MM.1S (cell line): ENCODE measurements at regions not wholly inside any gene's neighbourhood (a gene's known extent, or its start where the extent isn't known, plus 50 kb on each side); places are given as distances from the start of the nearest gene placed in this dataset.

ENCODE experiments used
- DNase-seq: peaks from one replicate; pipeline ENCODE4 v3.0.0-alpha.2; 2015
- H2AFZ ChIP-seq: fragments of 300-600 bp; sonication (generic); 2 replicates; pipeline ENCODE4 v1.6.0; 2016; ENCODE audit warnings: antibody characterized with exemption, low read length
- H3F3A ChIP-seq: fragments of 300-600 bp; sonication (generic); 2 replicates; pipeline ENCODE4 v1.6.1; 2016; ENCODE audit warnings: mild to moderate bottlenecking, antibody characterized with exemption, low read length, moderate library complexity, mixed read lengths; ENCODE audit not compliant: insufficient read depth
- H3K27ac ChIP-seq: fragments of 300-600 bp; sonication (generic); 2 replicates; pipeline ENCODE4 v1.5.1; 2016; ENCODE audit warnings: mild to moderate bottlenecking, low read length
- H3K27me3 ChIP-seq: fragments of 300-600 bp; sonication (generic); replicated peaks from 2 replicates; pipeline ENCODE4 v1.6.0; 2016; ENCODE audit warnings: low read length; ENCODE audit not compliant: insufficient read depth
- H3K36me3 ChIP-seq: fragments of 300-600 bp; sonication (generic); replicated peaks from 2 replicates; pipeline ENCODE4 v1.6.1; 2016; ENCODE audit warnings: mild to moderate bottlenecking, low read length, mixed read lengths; ENCODE audit not compliant: insufficient read depth
- H3K4me1 ChIP-seq: fragments of 300-600 bp; sonication (generic); 2 replicates; pipeline ENCODE4 v1.6.1; 2016; ENCODE audit warnings: low read length, mixed read lengths
- H3K4me2 ChIP-seq: fragments of 300-600 bp; sonication (generic); 2 replicates; pipeline ENCODE4 v1.6.0; 2016; ENCODE audit warnings: low read depth, low read length
- H3K4me3 ChIP-seq: fragments of 300-600 bp; sonication (generic); 2 replicates; pipeline ENCODE4 v1.5.1; 2016; ENCODE audit warnings: low read length, mixed read lengths
- H3K79me2 ChIP-seq: fragments of 300-600 bp; sonication (generic); 2 replicates; pipeline ENCODE4 v1.6.1; 2016; ENCODE audit warnings: mixed run types, low read length, mixed read lengths
- H3K9ac ChIP-seq: fragments of 300-600 bp; sonication (generic); 2 replicates; pipeline ENCODE4 v1.6.1; 2016; ENCODE audit warnings: low read length, mixed read lengths
- H3K9me2 ChIP-seq: fragments of 300-600 bp; sonication (generic); replicated peaks from 2 replicates; pipeline ENCODE4 v1.6.1; 2016; ENCODE audit warnings: mild to moderate bottlenecking, low read length, mixed read lengths; ENCODE audit not compliant: insufficient read depth
- H3K9me3 ChIP-seq: fragments of 300-600 bp; sonication (generic); replicated peaks from 2 replicates; pipeline ENCODE4 v1.6.1; 2016; ENCODE audit warnings: mild to moderate bottlenecking, low read length, mixed read lengths; ENCODE audit not compliant: insufficient read depth
- H4K20me1 ChIP-seq: fragments of 300-600 bp; sonication (generic); 2 replicates; pipeline ENCODE4 v1.6.1; 2016; ENCODE audit warnings: mild to moderate bottlenecking, low read length, moderate library complexity, mixed read lengths; ENCODE audit not compliant: insufficient read depth
- CTCF ChIP-seq: fragments of 300-600 bp; sonication (generic); IDR thresholded peaks from 2 replicates; pipeline ENCODE4 v1.5.1; 2016; ENCODE audit warnings: antibody characterized with exemption, low read length, mixed read lengths
- EZH2 ChIP-seq: fragments of 300-600 bp; sonication (generic); optimal IDR thresholded peaks from 2 replicates; pipeline ENCODE3; 2017; ENCODE audit warnings: low read depth, mild to moderate bottlenecking, antibody characterized with exemption, low read length, mixed read lengths
- EZH2phosphoT487 ChIP-seq: fragments of 300-600 bp; sonication (generic); IDR thresholded peaks from 2 replicates; pipeline ENCODE4 v1.6.1; 2018; ENCODE audit warnings: antibody characterized with exemption, low read length

GRCh38 chr12:106004289-106004688, 134.5 kb downstream of the NUAK1 start:
- Histone ChIP-seq H3K4me2 (no peak overlapping the region), H3F3A (no peaks in the 10 kb centered on the region), H2AFZ (no peak overlapping the region), H3K4me3 (no peak overlapping the region), H3K4me1 (no peaks in the 10 kb centered on the region), H3K9me3 (no peaks in the 10 kb centered on the region), H3K79me2 (no peaks in the 10 kb centered on the region), H3K9ac (no peak overlapping the region), H3K27me3 (no peaks in the 10 kb centered on the region), H3K9me2 (no peaks in the 10 kb centered on the region), H3K36me3 (no peaks in the 10 kb centered on the region), H4K20me1 (no peaks in the 10 kb centered on the region), H3K27ac (no peak overlapping the region)
- TF ChIP-seq CTCF (no peak), EZH2phosphoT487 (no peak), EZH2 (no peak)
- no peak for DNase-seq

- no peak overlapping the region for H2AFZ ChIP-seq
- no peaks in the 10 kb centered on the region for H3K4me1 ChIP-seq
- no peaks in the 10 kb centered on the region for H3K27me3 ChIP-seq
- H3K4me2 ChIP-seq = no peak overlapping the region
- H4K20me1 ChIP-seq = no peaks in the 10 kb centered on the region
- DNase-seq = no peak
- H3K9me3 ChIP-seq = no peaks in the 10 kb centered on the region
- no peak overlapping the region for H3K27ac ChIP-seq
- H3K36me3 ChIP-seq = no peaks in the 10 kb centered on the region
- TF ChIP-seq EZH2phosphoT487 = no peak
- no peak for TF ChIP-seq CTCF
- no peak for TF ChIP-seq EZH2
- no peak overlapping the region for H3K9ac ChIP-seq
- no peaks in the 10 kb centered on the region for H3K9me2 ChIP-seq
- no peak overlapping the region for H3K4me3 ChIP-seq
- no peaks in the 10 kb centered on the region for H3F3A ChIP-seq
- H3K79me2 ChIP-seq = no peaks in the 10 kb centered on the region
Observed at GRCh38 chr12:106006382-106006781, 132.4 kb downstream of the NUAK1 start.

- H3K9me3 ChIP-seq = no peaks in the 10 kb centered on the region
- TF ChIP-seq EZH2phosphoT487 (no peak), CTCF (no peak), EZH2 (no peak)
Observed at GRCh38 chr12:106006940-106007339, 131.8 kb downstream of the NUAK1 start.

More at GRCh38 chr12:106006940-106007339, 131.8 kb downstream of the NUAK1 start:
- H3K4me3 ChIP-seq = no peak overlapping the region
- no peaks in the 10 kb centered on the region for H3K9me2 ChIP-seq
- H4K20me1 ChIP-seq = no peaks in the 10 kb centered on the region
- H3K27me3 ChIP-seq = no peaks in the 10 kb centered on the region
- no peaks in the 10 kb centered on the region for H3K79me2 ChIP-seq
- no peak overlapping the region for H3K27ac ChIP-seq
- no peaks in the 10 kb centered on the region for H3K4me1 ChIP-seq
- no peak overlapping the region for H3K4me2 ChIP-seq
- H3F3A ChIP-seq = no peaks in the 10 kb centered on the region
- no peak overlapping the region for H2AFZ ChIP-seq
- H3K36me3 ChIP-seq = no peaks in the 10 kb centered on the region
- H3K9ac ChIP-seq = no peak overlapping the region
- DNase-seq = no peak
